NCI-H526 (cell line): ENCODE measurements at regions not wholly inside any gene's neighbourhood (a gene's known extent, or its start where the extent isn't known, plus 50 kb on each side); places are given as distances from the start of the nearest gene placed in this dataset.

ENCODE experiments used
- DNase-seq, 2 experiments: peaks; one replicate each; lab custom pipeline; 2025; lab: John Stamatoyannopoulos, UW

- DNase-seq: no peak
Observed at GRCh38 chr11:119490253-119491006, 67.5 kb upstream of the THY1 start.

- DNase-seq: no peak
Observed at GRCh38 chr11:119489087-119489486, 66.1 kb upstream of the THY1 start.

GRCh38 chr11:119488256-119488995, 65.5 kb upstream of the THY1 start:
- no peak for DNase-seq

DNA sequence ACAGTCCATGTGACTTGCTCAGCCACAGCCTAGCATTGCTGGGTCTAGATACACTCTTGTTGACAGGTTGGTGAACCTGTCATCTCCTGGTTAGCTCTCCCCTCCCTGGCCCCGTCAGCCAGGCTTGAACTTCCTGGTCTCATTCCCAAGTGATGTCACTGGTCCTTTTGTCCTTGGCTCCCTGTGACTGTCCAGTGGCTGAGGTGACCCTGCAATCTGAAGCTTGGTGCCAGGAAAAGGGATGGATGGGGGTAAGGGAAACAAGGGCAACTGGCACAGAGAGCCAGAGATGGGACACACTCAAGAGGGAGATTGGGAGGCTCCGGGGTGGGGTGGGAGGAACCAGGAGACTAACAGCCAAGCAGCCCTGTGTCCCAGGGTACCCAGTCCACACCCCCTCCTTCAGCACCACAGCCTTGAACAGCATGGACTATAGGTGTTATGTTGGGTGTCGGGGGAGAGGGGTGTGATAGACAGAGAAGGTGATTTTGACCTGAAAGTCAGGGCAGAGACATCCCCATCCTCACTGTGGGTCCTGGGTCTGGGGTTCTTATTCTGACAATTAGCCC, 63.8 kb upstream of the THY1 start:
- no peak for DNase-seq

DNA sequence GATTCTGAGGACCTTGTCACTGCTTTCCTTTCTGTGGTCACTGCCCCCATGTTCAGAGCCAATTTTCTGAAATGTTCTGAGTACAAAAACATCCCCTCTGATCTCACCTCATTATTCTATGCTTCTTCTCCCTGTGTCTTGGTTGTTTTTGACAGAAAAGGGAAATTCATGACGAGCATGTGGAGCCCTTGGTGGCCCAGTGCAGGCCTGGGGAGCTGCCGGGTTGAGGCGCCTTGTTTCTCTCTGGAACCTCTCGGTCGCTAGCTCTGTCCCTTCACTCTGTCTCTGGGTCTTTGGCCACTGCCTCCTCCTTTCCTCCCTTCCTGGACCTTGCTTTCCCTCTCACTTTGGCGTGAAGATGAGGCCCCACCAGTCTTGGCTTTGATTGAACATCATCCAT, 63.0 kb upstream of the THY1 start:
- DNase-seq: no peak

- DNase-seq: peak in 1 of 2 experiments; percentile 80
Observed at GRCh38 chr11:119484741-119485605, 62.0 kb upstream of the THY1 start.

DNA sequence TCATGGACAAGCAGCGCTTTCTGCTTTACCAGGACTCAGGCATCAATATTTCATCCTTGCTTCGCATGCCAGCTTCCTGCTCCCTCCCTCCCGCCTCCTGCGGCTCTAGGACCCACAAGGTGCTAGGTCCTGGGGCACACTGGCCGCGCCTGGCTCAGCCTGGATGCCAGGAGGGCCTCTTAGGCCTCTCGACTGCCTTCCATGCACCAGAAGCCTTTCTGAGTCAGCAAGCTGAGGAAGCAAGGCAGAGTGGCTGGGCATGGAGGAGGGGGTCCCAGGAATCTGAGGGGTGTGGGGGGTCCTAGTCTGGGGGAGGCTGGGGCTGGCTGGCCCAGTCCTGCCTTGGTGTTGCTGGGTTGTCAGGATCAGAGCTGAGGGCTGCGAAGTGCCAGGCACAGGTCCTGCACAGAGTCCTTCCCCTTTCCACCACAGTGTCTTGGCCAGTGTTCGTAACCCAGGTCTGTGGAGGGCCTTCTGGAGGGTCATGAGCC, 61.0 kb upstream of the THY1 start:
- DNase-seq: no peak

DNA sequence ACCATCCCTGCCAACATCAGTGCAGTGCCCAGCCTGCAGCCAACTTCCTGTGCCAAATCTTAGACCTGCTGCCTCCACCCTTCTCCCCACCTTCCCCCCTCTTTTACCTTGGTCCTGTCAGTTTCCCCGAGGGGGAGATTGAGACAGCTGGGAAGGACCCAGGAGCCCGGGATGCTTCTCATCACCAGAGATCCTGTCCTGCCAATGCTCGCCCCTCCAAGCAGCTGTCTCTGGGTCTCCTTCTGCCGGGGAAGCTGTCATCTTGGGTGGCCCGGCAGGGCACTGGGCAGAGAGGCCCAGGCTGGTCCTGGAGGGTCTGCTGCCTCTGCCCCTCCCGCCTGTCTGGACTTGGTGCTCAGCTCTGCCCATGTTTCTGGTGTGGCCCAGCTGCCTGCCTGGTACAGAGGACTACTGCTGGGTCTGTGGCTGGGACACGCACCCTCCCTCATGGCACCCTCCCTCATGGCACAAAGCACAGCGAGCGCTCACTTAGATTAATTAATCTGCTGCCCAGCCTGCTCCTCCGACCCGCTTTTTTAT, 60.4 kb upstream of the THY1 start:
- DNase-seq: no peak

- no peak for DNase-seq
Observed at GRCh38 chr11:119482521-119483011, 59.6 kb upstream of the THY1 start.

DNA sequence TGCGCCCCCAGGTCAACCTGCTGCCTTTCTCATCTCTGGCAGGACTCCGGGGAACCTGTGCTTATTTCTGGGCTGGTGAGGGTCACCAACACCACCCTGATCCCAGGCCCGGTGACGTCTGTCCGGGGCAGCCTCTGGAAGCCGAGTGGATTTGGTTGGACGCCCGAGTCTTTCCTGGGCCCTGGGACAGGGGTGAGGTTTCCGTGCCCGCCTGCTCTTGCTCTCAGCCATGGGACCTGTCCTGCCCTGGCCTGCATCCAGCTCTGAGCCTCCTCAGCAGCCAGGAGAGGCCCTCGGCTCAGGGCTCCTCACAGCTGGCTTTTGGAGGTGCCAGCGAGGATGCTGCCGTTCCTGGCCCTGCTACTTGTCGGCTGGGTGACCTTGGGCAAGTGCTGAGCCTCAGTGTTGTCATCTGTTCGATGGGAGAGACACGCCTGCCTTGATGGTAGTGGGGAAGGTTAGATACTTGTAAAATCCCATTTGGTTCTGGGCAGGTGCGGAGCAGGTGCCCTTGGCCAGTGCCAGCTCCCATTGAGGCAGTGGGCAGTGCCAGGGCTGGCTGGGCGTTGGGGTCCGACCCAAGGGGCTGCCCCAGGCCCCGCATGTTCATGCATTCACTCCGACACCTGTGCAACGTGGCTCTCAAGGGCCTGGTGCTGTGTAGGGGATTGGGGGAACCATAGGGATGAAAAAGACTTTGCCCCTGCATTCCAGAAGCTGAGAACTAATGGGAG, 58.9 kb upstream of the THY1 start:
- DNase-seq: peak in 1 of 2 experiments; percentile 88

DNA sequence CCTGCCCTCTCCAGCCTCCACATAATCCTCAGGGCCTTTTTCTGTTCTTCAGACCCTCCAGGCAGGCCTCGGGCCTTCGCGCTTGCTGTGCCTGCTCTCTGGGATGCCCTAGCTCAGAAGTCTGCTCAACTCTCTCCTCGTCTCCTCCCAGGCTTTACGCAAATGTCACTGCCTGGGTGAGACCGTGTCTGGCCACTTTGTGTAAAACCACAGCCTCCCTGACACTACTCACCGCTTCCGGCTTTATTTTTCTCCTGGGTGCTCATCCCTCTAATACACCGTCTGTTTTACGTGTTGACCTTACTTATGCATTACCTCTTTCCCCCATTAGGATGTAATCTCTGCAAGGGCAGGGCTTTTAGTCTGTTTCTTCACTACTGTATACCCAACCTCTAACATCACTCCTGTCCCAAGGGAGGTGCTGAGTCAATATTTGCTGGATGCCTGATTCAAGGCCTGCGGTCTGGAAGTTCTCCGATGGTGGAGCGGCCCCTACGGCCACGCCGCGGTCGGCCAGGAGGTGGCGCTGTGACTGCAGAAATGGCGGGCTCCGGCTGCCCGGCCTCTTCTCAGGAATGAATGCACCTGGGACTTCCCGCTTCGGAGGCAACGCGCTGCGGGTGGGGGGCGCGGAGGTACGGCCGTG, 58.2 kb upstream of the THY1 start:
- peak; percentile 99 for DNase-seq

GRCh38 chr11:119480380-119481020, 57.5 kb upstream of the THY1 start:
- no peak for DNase-seq

GRCh38 chr11:119479685-119480275, 56.8 kb upstream of the THY1 start:
- DNase-seq: no peak

- DNase-seq: no peak
Observed at GRCh38 chr11:119478711-119479285, 55.8 kb upstream of the THY1 start.

DNA sequence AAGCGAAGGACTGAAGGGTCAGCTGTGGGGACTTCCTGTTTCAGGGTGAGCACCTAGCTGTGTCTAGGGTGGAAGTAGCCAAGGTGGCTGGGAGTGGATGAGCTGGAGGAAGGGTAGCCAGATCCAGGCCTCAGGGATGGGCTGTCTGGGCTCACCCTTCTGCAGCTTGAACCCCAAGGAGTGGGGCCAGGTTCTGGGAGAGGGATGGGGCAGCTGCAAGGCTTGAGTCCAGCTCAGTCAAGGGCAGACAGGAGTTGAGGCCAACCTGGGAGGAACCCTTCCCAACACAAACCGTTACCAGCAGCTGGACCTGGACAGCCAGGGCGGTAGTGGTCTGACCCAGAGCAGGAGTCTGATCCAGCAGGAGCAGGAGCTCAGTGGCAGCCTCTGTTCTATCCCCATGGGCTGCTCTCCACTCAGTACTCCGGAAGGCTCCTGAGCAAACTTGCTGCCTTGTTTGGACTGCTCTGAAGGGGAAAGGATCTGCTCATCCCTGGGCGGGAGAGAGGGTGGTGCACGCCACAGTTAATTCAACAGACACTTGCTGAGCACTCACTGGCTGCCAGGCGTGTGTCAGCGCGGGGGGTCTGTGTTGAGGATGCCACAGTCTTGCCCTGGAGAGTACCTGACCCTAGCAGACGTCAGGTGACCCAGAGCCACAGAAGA, 53.8 kb upstream of the THY1 start:
- DNase-seq: no peak

DNA sequence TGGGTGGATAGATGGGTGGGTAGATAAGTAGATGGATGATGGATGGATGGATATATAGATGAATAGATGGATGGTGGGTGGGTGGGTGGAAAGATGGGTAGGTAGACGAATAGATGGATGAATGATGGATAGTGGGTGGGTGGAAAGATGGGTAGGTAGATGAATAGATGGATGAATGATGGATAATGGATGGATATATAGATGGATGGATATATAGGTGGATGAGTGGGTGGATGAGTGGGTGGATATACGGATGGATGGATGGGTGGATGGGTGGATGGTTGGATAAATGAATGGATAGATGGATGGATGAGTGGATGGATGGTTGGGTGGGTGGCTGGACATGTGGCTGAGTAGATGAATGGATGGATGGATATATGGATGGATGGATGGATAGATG, 53.1 kb upstream of the THY1 start:
- DNase-seq: no peak

- peak; percentile 74 to 94 for DNase-seq
Observed at GRCh38 chr11:119474682-119475596, 52.0 kb upstream of the THY1 start.
